ENCODE measurements at regions not wholly inside any gene's neighbourhood (a gene's known extent, or its start where the extent isn't known, plus 50 kb on each side); places are given as distances from the start of the nearest gene placed in this dataset.
A peak's percentile ranks its signal among the peaks of the same experiment; 100 is the strongest.

DNA sequence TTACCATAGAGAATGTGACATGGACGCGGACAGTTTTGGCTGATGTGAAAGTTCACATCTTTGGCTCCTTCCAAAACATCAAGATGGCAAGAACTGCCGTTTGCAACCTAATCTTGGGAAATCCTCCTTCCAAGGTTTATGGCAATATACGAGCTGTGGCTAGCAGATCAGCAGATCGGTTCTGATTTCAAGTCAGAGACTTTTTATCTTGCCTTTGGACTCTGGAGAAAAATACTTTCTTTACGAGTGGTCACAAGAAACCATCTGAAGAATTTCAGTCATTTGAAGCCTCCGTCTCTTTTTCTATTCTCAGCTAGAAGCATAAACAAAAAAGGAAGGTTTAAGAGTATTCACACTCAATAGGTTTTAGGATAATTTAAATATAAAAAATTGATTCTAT, 153.5 kb upstream of the MEIS2 start:
- Histone ChIP-seq H4K91ac (ENCODE audit: insufficient read length, low read depth, low read length) (no peak overlapping the region), H2BK20ac (ENCODE audit: low read depth, low read length, poor library complexity, severe bottlenecking) (no peak overlapping the region), H4K8ac (replicated peaks; ENCODE audit: insufficient read length, low read depth, low read length) (no peak overlapping the region), H2AFZ (ENCODE audit: low read length) (peak overlapping the region; percentile 40), H3K79me1 (ENCODE audit: insufficient read depth, low read depth, low read length, poor library complexity, severe bottlenecking) (no peaks in the 10 kb centered on the region), H3K23ac (ENCODE audit: insufficient read length, low read depth, low read length) (no peak overlapping the region), H3K79me2 (ENCODE audit: insufficient read depth, low read length) (no peaks in the 10 kb centered on the region), H3T11ph (ENCODE audit: low read length) (no peak overlapping the region), H3K4me1 (ENCODE audit: insufficient read depth, low read length) (peaks cover 3% of the 10 kb centered on the region; the same call in 1 of the 2 replicates), H2BK5ac (ENCODE audit: insufficient read length, low read length) (no peak overlapping the region), H2BK12ac (ENCODE audit: insufficient read length, low read depth, low read length) (no peak overlapping the region), H3K14ac (ENCODE audit: insufficient read depth, low read length) (no peak overlapping the region), H3K9me3 (ENCODE audit: control insufficient read depth, low read depth, low read length) (no peaks in the 10 kb centered on the region), H3K27ac (ENCODE audit: insufficient read length, low read depth, low read length) (no peak overlapping the region), H3K9ac (ENCODE audit: extremely low read depth, insufficient read length, low read length) (no peak overlapping the region), H3K23me2 (ENCODE audit: insufficient read length, low read depth, low read length, poor library complexity, severe bottlenecking) (no peaks in the 10 kb centered on the region), H4K20me1 (ENCODE audit: control insufficient read depth, insufficient read depth, insufficient read length) (no peaks in the 10 kb centered on the region), H3K27me3 (ENCODE audit: insufficient read depth, low read length) (no peaks in the 10 kb centered on the region), H4K5ac (ENCODE audit: insufficient read length, low read depth, low read length) (no peak overlapping the region), H3K4me2 (ENCODE audit: insufficient read depth, insufficient read length, low read length) (no peak overlapping the region), H2AK5ac (ENCODE audit: insufficient read length, low read length) (no peak overlapping the region), H2BK15ac (ENCODE audit: low read depth, low read length) (no peak overlapping the region), H3K4ac (ENCODE audit: low read depth, low read length) (no peak overlapping the region), H3K56ac (ENCODE audit: insufficient read length, low read depth, low read length) (no peak overlapping the region), H2BK120ac (ENCODE audit: low read depth, low read length, poor library complexity, severe bottlenecking) (no peak overlapping the region), H3K18ac (ENCODE audit: insufficient read length, low read depth, low read length) (no peak overlapping the region)
- Mint-ChIP-seq H3K9me3 (no peaks in the 10 kb centered on the region), H3K27ac (no peak overlapping the region), H3K4me3 (no peak overlapping the region), H3K4me1 (no peaks in the 10 kb centered on the region), H3K27me3 (ENCODE audit: low read depth) (no peaks in the 10 kb centered on the region), H3K36me3 (ENCODE audit: insufficient read depth in 1 of 3, low read depth in 3 of 3) (no peaks in the 10 kb centered on the region)
- TF ChIP-seq, protein P1, sequence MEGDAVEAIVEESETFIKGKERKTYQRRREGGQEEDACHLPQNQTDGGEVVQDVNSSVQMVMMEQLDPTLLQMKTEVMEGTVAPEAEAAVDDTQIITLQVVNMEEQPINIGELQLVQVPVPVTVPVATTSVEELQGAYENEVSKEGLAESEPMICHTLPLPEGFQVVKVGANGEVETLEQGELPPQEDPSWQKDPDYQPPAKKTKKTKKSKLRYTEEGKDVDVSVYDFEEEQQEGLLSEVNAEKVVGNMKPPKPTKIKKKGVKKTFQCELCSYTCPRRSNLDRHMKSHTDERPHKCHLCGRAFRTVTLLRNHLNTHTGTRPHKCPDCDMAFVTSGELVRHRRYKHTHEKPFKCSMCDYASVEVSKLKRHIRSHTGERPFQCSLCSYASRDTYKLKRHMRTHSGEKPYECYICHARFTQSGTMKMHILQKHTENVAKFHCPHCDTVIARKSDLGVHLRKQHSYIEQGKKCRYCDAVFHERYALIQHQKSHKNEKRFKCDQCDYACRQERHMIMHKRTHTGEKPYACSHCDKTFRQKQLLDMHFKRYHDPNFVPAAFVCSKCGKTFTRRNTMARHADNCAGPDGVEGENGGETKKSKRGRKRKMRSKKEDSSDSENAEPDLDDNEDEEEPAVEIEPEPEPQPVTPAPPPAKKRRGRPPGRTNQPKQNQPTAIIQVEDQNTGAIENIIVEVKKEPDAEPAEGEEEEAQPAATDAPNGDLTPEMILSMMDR (conservative IDR thresholded peaks at IDR 0.05) = no peak
- no peak for DNase-seq
- WGBS (ENCODE audit: extremely low coverage, insufficient read length, low lambda C conversion rate) = no CpG with 5 or more reads among the region's 7 CpGs
